GM19035 (cell line): ENCODE measurements at regions not wholly inside any gene's neighbourhood (a gene's known extent, or its start where the extent isn't known, plus 50 kb on each side); places are given as distances from the start of the nearest gene placed in this dataset.

ENCODE experiments used
- ATAC-seq: cut with Tn5 transposase; IDR thresholded peaks from one replicate; pipeline ENCODE4 v1.9.1; 2021; ENCODE audit not compliant: unreplicated experiment

- ATAC-seq: no peak
These were observed 145.6 kb downstream of the DHX35 start for GRCh38 chr20:39107741-39108140.

- ATAC-seq: no peak
These were observed 144.6 kb downstream of the DHX35 start for GRCh38 chr20:39106791-39107190.

- no peak for ATAC-seq
These were observed 143.4 kb downstream of the DHX35 start for GRCh38 chr20:39105551-39105950.

- ATAC-seq: no peak
These were observed 141.6 kb downstream of the DHX35 start for GRCh38 chr20:39103732-39104131.

- no peak for ATAC-seq
These were observed 141.2 kb downstream of the DHX35 start for GRCh38 chr20:39103305-39103704.

GRCh38 chr20:39101895-39102294, 139.8 kb downstream of the DHX35 start:
- no peak for ATAC-seq

- ATAC-seq: no peak
These were observed 138.5 kb downstream of the DHX35 start for GRCh38 chr20:39100691-39101090.

GRCh38 chr20:39097889-39098288, 135.7 kb downstream of the DHX35 start:
- ATAC-seq: no peak

- no peak for ATAC-seq
These were observed 133.7 kb downstream of the DHX35 start for GRCh38 chr20:39095870-39096269.

GRCh38 chr20:39094391-39094790, 132.2 kb downstream of the DHX35 start:
- no peak for ATAC-seq

- ATAC-seq: no peak
These were observed 130.7 kb downstream of the DHX35 start for GRCh38 chr20:39092733-39093410.

GRCh38 chr20:39090906-39091305, 128.8 kb downstream of the DHX35 start:
- no peak for ATAC-seq

- no peak for ATAC-seq
These were observed 127.7 kb downstream of the DHX35 start for GRCh38 chr20:39089797-39090196.
